ENCODE measurements at regions not wholly inside any gene's neighbourhood (a gene's known extent, or its start where the extent isn't known, plus 50 kb on each side); places are given as distances from the start of the nearest gene placed in this dataset.

DNA sequence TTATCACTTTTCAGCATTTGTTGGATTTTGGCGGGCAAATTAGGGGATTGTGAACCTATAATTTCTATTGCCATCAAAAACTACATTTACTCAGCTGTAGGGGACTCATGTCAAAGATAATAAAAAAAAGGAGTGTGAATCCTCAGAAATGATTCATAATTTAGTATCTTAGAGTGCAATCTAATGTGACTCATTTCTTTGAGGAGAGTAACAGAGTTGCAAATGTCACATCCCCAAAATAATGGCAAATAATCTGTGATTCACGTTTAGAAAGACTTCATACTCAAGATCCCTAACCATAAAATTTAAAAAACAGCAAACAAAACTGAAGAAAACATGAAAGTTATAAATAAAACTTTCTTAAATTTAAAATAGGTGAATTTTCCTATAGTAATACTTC, 373.0 kb downstream of the CDH2 start:
- no peaks in the 10 kb centered on the region for H3K36me3 ChIP-seq (ENCODE audit: control insufficient read depth, insufficient read depth, low read length)
- no peak overlapping the region for H2AFZ ChIP-seq
- H3K9ac ChIP-seq, result no peak overlapping the region
- no peak overlapping the region for H3K4me3 ChIP-seq (ENCODE audit: low read depth, low read length)
- H3K27me3 ChIP-seq (ENCODE audit: control insufficient read depth, insufficient read depth, low read length), result no peaks in the 10 kb centered on the region
- no peak overlapping the region for H3K27ac ChIP-seq
- no peaks in the 10 kb centered on the region for H3K4me1 ChIP-seq
- TF ChIP-seq, protein P1, sequence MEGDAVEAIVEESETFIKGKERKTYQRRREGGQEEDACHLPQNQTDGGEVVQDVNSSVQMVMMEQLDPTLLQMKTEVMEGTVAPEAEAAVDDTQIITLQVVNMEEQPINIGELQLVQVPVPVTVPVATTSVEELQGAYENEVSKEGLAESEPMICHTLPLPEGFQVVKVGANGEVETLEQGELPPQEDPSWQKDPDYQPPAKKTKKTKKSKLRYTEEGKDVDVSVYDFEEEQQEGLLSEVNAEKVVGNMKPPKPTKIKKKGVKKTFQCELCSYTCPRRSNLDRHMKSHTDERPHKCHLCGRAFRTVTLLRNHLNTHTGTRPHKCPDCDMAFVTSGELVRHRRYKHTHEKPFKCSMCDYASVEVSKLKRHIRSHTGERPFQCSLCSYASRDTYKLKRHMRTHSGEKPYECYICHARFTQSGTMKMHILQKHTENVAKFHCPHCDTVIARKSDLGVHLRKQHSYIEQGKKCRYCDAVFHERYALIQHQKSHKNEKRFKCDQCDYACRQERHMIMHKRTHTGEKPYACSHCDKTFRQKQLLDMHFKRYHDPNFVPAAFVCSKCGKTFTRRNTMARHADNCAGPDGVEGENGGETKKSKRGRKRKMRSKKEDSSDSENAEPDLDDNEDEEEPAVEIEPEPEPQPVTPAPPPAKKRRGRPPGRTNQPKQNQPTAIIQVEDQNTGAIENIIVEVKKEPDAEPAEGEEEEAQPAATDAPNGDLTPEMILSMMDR (IDR thresholded peaks at IDR 0.05), result no peak
- no peaks in the 10 kb centered on the region for H3K79me2 ChIP-seq
- no peaks in the 10 kb centered on the region for H3K9me3 ChIP-seq (ENCODE audit: control insufficient read depth, low read length)
- no peak overlapping the region for H3K4me2 ChIP-seq (ENCODE audit: low read length)

DNA sequence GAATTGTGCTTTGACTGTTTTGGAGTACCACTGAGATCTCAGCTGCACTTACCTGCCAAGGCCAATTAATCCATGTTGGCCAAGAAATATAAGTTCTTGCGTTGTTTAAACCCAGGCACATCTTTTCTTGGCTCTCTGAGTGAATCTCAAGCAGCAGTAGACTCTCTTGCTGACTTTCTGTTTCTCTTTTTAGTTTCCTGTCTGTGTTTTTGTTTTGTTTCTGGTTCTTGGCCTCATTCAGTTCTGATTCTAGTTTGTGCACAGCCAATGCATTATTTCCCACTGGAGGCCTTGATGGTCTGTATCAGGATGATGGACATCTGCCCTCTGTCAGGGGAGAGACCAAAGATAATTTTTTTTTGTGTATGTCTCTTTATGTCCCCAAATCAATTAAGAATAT, 379.4 kb downstream of the CDH2 start:
- Histone ChIP-seq H3K27me3 (ENCODE audit: control insufficient read depth, insufficient read depth, low read length) (no peaks in the 10 kb centered on the region), H3K4me1 (no peaks in the 10 kb centered on the region), H3K36me3 (ENCODE audit: control insufficient read depth, insufficient read depth, low read length) (no peaks in the 10 kb centered on the region), H3K9ac (no peak overlapping the region), H3K9me3 (ENCODE audit: control insufficient read depth, low read length) (no peaks in the 10 kb centered on the region), H2AFZ (no peak overlapping the region), H3K79me2 (no peaks in the 10 kb centered on the region), H3K27ac (no peak overlapping the region), H3K4me2 (ENCODE audit: low read length) (no peak overlapping the region), H3K4me3 (ENCODE audit: low read depth, low read length) (no peak overlapping the region)
- TF ChIP-seq, protein P1 (IDR thresholded peaks at IDR 0.05), result no peak

DNA sequence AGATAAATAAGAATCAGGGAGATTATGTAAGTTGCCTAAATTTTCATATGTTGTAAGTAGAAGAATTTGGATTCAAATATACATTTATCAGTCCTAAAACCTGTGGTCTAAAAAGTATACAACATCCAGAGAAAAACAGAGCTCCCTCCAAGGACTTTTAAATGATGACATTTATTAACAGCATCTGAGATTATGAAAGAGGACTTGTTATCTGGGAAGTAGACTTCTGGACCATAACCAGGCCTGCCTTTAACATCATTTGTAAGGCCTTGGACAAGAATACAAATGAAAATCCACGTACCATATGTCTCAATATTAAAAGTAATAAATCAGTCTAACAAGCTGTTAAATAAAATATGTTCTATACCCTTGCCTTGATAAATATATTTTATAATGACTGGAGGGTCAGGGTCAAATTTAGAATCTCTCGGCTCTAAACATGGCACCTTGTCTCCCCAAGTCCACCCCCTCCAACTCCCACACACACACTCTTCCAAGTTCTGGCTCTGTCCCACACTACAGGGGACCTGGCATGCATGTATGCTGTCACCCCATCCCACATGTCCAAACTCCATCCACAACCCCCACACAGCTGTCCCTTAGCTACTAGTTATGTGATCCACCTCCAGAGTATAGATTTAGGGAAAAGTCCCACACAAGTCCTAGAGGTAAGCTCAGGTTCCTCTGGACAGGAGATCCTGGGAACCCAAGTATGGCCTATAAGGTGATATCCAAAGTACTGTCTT, 382.6 kb downstream of the CDH2 start:
- H3K4me2 ChIP-seq (ENCODE audit: low read length), result no peak overlapping the region
- no peak overlapping the region for H2AFZ ChIP-seq
- no peaks in the 10 kb centered on the region for H3K36me3 ChIP-seq (ENCODE audit: control insufficient read depth, insufficient read depth, low read length)
- H3K27ac ChIP-seq, result no peak overlapping the region
- no peak overlapping the region for H3K4me3 ChIP-seq (ENCODE audit: low read depth, low read length)
- H3K79me2 ChIP-seq, result no peaks in the 10 kb centered on the region
- H3K4me1 ChIP-seq, result no peaks in the 10 kb centered on the region
- H3K27me3 ChIP-seq (ENCODE audit: control insufficient read depth, insufficient read depth, low read length), result no peaks in the 10 kb centered on the region
- no peak overlapping the region for H3K9ac ChIP-seq
- no peaks in the 10 kb centered on the region for H3K9me3 ChIP-seq (ENCODE audit: control insufficient read depth, low read length)
- TF ChIP-seq, protein P1 (IDR thresholded peaks at IDR 0.05), result no peak

DNA sequence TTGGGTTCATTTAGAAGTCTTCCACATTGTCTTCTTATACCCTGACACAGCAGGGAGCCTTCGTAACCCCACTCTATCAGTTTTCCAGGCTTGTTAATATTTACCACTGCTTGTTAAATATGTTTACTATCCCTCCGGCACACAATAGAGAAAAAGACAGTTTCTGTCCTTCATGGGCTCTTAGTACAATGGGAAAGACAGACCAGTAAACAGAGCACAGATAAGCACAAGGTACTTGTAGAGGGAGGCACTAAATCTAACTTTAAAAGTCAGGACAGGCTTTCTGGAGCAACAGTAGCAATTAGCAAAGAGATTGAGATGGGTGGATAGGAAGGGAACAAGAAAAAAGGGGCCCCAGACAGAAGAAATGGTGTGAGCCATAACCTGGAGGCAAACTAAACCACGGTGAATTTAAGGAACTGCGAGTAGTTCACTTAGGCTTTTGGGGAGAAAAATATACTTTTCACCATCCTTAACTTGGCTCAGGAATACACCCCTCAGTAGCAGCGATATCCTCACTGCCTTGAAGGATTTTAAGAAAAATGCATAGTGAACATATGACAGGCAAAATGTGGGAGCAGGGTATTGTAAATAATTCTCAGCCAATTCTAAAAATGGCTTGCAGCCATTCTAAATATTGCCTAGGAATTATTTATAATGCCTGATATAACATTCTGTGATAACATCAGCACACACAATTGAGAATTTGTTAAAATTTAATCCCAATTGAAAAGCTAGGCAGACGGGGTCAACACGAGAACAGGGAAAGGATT, 383.7 kb downstream of the CDH2 start:
- Histone ChIP-seq H3K4me3 (ENCODE audit: low read depth, low read length) (no peak overlapping the region), H3K27ac (no peak overlapping the region), H3K36me3 (ENCODE audit: control insufficient read depth, insufficient read depth, low read length) (no peaks in the 10 kb centered on the region), H3K79me2 (no peaks in the 10 kb centered on the region), H2AFZ (no peak overlapping the region), H3K9ac (no peak overlapping the region), H3K4me1 (no peaks in the 10 kb centered on the region), H3K9me3 (ENCODE audit: control insufficient read depth, low read length) (no peaks in the 10 kb centered on the region), H3K27me3 (ENCODE audit: control insufficient read depth, insufficient read depth, low read length) (no peaks in the 10 kb centered on the region), H3K4me2 (ENCODE audit: low read length) (no peak overlapping the region)
- TF ChIP-seq, protein P1 (IDR thresholded peaks at IDR 0.05), result no peak

All from parathyroid adenoma (tissue), 2 donors.